ENCODE measurements at regions not wholly inside any gene's neighbourhood (a gene's known extent, or its start where the extent isn't known, plus 50 kb on each side); places are given as distances from the start of the nearest gene placed in this dataset.

DNA sequence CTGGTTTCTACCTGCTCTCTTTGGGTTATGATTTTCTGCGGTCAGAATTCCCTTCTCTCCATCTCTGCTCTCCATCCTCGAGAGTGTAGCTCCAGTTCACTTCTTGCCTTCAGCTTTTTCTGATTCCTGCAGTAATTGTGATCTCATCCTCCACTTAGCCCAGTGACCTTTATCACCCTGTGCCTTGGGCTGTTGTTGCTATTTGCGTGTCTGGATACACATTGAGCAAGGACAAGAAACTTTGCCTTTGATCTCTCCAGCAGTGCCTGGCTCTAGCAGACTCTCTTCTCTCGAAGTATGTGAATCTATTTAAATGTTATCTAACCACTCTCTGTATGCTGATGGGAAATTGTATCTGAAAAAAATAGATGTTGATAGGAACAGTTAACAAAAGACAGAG is 76.4 kb upstream of the MARK1 start:
- ChIA-PET CTCF (ENCODE audit: low intra/inter-chr PET ratio) (no interaction called here), POLR2A (no interaction called here)
- Histone ChIP-seq H3K4me1 (replicated peaks in 1 of 2; ENCODE audit: control insufficient read depth in 2 of 2, insufficient read depth in 2 of 2, low read length in 2 of 2) (no peaks in the 10 kb centered on the region), H2AFZ (ENCODE audit: low read depth, low read length) (no peak overlapping the region), H3K9me1 (ENCODE audit: control insufficient read depth, insufficient read depth, low read length) (no peaks in the 10 kb centered on the region), H3K27ac (ENCODE audit: extremely low read depth, low read depth, low read length) (no peak overlapping the region), H3K36me3 (ENCODE audit: control insufficient read depth, insufficient read depth, low read length) (no peaks in the 10 kb centered on the region), H3K9me3 (replicated peaks; ENCODE audit: control insufficient read depth, insufficient read depth, low read depth, low read length) (no peaks in the 10 kb centered on the region), H3K9ac (ENCODE audit: insufficient read depth in 1 of 2, low read depth in 2 of 2, low read length in 2 of 2) (no peak overlapping the region), H3K79me2 (ENCODE audit: control insufficient read depth, insufficient read depth, low read length) (no peaks in the 10 kb centered on the region), H3K4me2 (ENCODE audit: insufficient read depth, low read length) (no peak overlapping the region), H4K20me1 (replicated peaks; ENCODE audit: control insufficient read depth, insufficient read depth, low read length) (no peaks in the 10 kb centered on the region), H3K4me3 (no peak overlapping the region), H3K27me3 (ENCODE audit: control insufficient read depth in 2 of 2, insufficient read depth in 2 of 2, low read length in 2 of 2) (no peaks in the 10 kb centered on the region)
- no peak for DNase-seq (ENCODE audit: extremely low read depth in 1 of 4, low spot score in 3 of 4)
- ATAC-seq: no peak
- TF ChIP-seq ZNF354B (CRISPR knock-in tag; IDR thresholded peaks at IDR 0.05) (no peak), PRDM10 (IDR thresholded peaks at IDR 0.05; ENCODE audit: partially characterized antibody) (no peak), SIN3B (IDR thresholded peaks at IDR 0.05; ENCODE audit: low read depth) (no peak), CHD4 (IDR thresholded peaks at IDR 0.05; ENCODE audit: insufficient read depth, insufficient replicate concordance, low read depth, low read length, poor library complexity, severe bottlenecking) (no peak), BRD4 (IDR thresholded peaks at IDR 0.05) (no peak), NFE2 (IDR thresholded peaks at IDR 0.05; ENCODE audit: low read depth) (no peak), L3MBTL2 (IDR thresholded peaks at IDR 0.05) (no peak), TCF7L2 (IDR thresholded peaks at IDR 0.05; ENCODE audit: low read depth, low read length) (no peak), ZKSCAN1 (IDR thresholded peaks at IDR 0.05; ENCODE audit: low read depth, low read length) (no peak), KAT8 (IDR thresholded peaks at IDR 0.05; ENCODE audit: low read depth) (no peak), AFF1 (IDR thresholded peaks at IDR 0.05; ENCODE audit: low read depth in 1 of 2, partially characterized antibody in 2 of 2) (no peak)
- TF ChIP-seq, protein P1, sequence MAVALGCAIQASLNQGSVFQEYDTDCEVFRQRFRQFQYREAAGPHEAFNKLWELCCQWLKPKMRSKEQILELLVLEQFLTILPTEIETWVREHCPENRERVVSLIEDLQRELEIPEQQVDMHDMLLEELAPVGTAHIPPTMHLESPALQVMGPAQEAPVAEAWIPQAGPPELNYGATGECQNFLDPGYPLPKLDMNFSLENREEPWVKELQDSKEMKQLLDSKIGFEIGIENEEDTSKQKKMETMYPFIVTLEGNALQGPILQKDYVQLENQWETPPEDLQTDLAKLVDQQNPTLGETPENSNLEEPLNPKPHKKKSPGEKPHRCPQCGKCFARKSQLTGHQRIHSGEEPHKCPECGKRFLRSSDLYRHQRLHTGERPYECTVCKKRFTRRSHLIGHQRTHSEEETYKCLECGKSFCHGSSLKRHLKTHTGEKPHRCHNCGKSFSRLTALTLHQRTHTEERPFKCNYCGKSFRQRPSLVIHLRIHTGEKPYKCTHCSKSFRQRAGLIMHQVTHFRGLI (CRISPR knock-in tag; IDR thresholded peaks at IDR 0.05): no peak
- WGBS (ENCODE audit: insufficient coverage, low coverage, missing lambda C conversion rate): 0% methylated on average over 4 of the region's 4 CpGs
- in situ Hi-C loops (cut with MboI): no loop called here
- no TSS peak for BruUV-seq (replicated peaks)
- intact Hi-C loops (cut with micrococcal nuclease): no loop called here
- FAIRE-seq: no peak

All from K562 (cell line).